H9 (cell line): ENCODE measurements at regions not wholly inside any gene's neighbourhood (a gene's known extent, or its start where the extent isn't known, plus 50 kb on each side); places are given as distances from the start of the nearest gene placed in this dataset.

Experiments
- DNase-seq: peaks from one replicate; pipeline ENCODE4 v3.0.0-alpha.2; 2017
- H2AFZ ChIP-seq: one replicate; pipeline ENCODE4 v1.6.1; 2013; ENCODE audit warnings: mild to moderate bottlenecking, low read length, control low read depth, moderate library complexity
- H2AK5ac ChIP-seq: 2 replicates; pipeline ENCODE4 v1.6.1; 2013; ENCODE audit warnings: low read length, control low read depth, mixed read lengths; ENCODE audit not compliant: insufficient read length
- H2BK120ac ChIP-seq: one replicate; pipeline ENCODE4 v1.6.1; 2013; ENCODE audit warnings: low read depth, mild to moderate bottlenecking, low read length, control low read depth, inconsistent platforms; ENCODE audit not compliant: poor library complexity, severe bottlenecking
- H2BK12ac ChIP-seq: 2 replicates; pipeline ENCODE4 v1.6.1; 2013; ENCODE audit warnings: low read length, control low read depth, mixed read lengths, low read depth; ENCODE audit not compliant: insufficient read length
- H2BK15ac ChIP-seq: 2 replicates; pipeline ENCODE4 v1.6.1; 2013; ENCODE audit warnings: low read depth, low read length, control low read depth
- H2BK20ac ChIP-seq: one replicate; pipeline ENCODE4 v1.6.1; 2013; ENCODE audit warnings: low read depth, mild to moderate bottlenecking, low read length, control low read depth, inconsistent platforms; ENCODE audit not compliant: poor library complexity, severe bottlenecking
- H2BK5ac ChIP-seq: 2 replicates; pipeline ENCODE4 v1.6.1; 2013; ENCODE audit warnings: low read length, control low read depth, mixed read lengths; ENCODE audit not compliant: insufficient read length
- H3K14ac ChIP-seq: 2 replicates; pipeline ENCODE4 v1.6.1; 2013; ENCODE audit warnings: low read length, control low read depth; ENCODE audit not compliant: insufficient read depth
- H3K18ac ChIP-seq: 2 replicates; pipeline ENCODE4 v1.6.1; 2013; ENCODE audit warnings: low read depth, mild to moderate bottlenecking, mixed read lengths, low read length, control low read depth; ENCODE audit not compliant: insufficient read length
- H3K23ac ChIP-seq: 2 replicates; pipeline ENCODE4 v1.6.1; 2013; ENCODE audit warnings: low read length, control low read depth, mixed read lengths, low read depth; ENCODE audit not compliant: insufficient read length
- H3K23me2 ChIP-seq: 2 replicates; pipeline ENCODE4 v1.6.1; 2013; ENCODE audit warnings: low read depth, mild to moderate bottlenecking, mixed read lengths, low read length, control low read depth; ENCODE audit not compliant: insufficient read length, poor library complexity, severe bottlenecking
- H3K27ac ChIP-seq: 2 replicates; pipeline ENCODE4 v1.5.1; 2013; ENCODE audit warnings: low read length, control low read depth, mixed read lengths, low read depth; ENCODE audit not compliant: insufficient read length
- H3K27me3 ChIP-seq: 2 replicates; pipeline ENCODE4 v1.6.1; 2013; ENCODE audit warnings: low read length, control low read depth, inconsistent platforms; ENCODE audit not compliant: insufficient read depth
- H3K4ac ChIP-seq: 2 replicates; pipeline ENCODE4 v1.6.1; 2013; ENCODE audit warnings: low read depth, mild to moderate bottlenecking, control low read depth, inconsistent platforms, low read length, moderate library complexity
- H3K4me1 ChIP-seq: 2 replicates; pipeline ENCODE4 v1.6.1; 2013; ENCODE audit warnings: low read length, control low read depth, inconsistent platforms; ENCODE audit not compliant: insufficient read depth
- H3K4me2 ChIP-seq: 2 replicates; pipeline ENCODE4 v1.6.1; 2013; ENCODE audit warnings: low read length, control low read depth, mixed read lengths; ENCODE audit not compliant: insufficient read length, insufficient read depth
- H3K56ac ChIP-seq: 2 replicates; pipeline ENCODE4 v1.6.1; 2013; ENCODE audit warnings: low read depth, mild to moderate bottlenecking, mixed read lengths, low read length, control low read depth; ENCODE audit not compliant: insufficient read length
- H3K79me1 ChIP-seq: 2 replicates; pipeline ENCODE4 v1.6.1; 2013; ENCODE audit warnings: low read depth, mild to moderate bottlenecking, moderate library complexity, low read length, control low read depth, inconsistent platforms; ENCODE audit not compliant: insufficient read depth, poor library complexity, severe bottlenecking
- H3K79me2 ChIP-seq: 2 replicates; pipeline ENCODE4 v1.6.1; 2013; ENCODE audit warnings: low read length, control low read depth, inconsistent platforms; ENCODE audit not compliant: insufficient read depth
- H3K9ac ChIP-seq: 2 replicates; pipeline ENCODE4 v1.6.1; 2013; ENCODE audit warnings: low read length, control low read depth, mixed read lengths; ENCODE audit not compliant: insufficient read length; ENCODE audit errors: extremely low read depth
- H3K9me3 ChIP-seq: one replicate; pipeline ENCODE4 v1.6.1; 2013; ENCODE audit warnings: low read depth, low read length, inconsistent platforms; ENCODE audit not compliant: control insufficient read depth
- H3T11ph ChIP-seq: one replicate; pipeline ENCODE4 v1.6.1; 2013; ENCODE audit warnings: mild to moderate bottlenecking, low read length, control low read depth, inconsistent platforms
- H4K20me1 ChIP-seq: one replicate; pipeline ENCODE4 v1.6.1; 2013; ENCODE audit not compliant: control insufficient read depth, insufficient read length, insufficient read depth
- H4K5ac ChIP-seq: 2 replicates; pipeline ENCODE4 v1.6.1; 2013; ENCODE audit warnings: low read depth, mild to moderate bottlenecking, mixed read lengths, low read length, control low read depth; ENCODE audit not compliant: insufficient read length
- H4K8ac ChIP-seq: replicated peaks from 2 replicates; pipeline ENCODE4 v1.6.1; 2013; ENCODE audit warnings: low read length, control low read depth, mixed read lengths, low read depth; ENCODE audit not compliant: insufficient read length
- H4K91ac ChIP-seq: 2 replicates; pipeline ENCODE4 v1.6.1; 2013; ENCODE audit warnings: low read depth, mild to moderate bottlenecking, moderate library complexity, mixed read lengths, low read length, control low read depth; ENCODE audit not compliant: insufficient read length
- H3K27ac Mint-ChIP-seq, 3 experiments: 2 replicates in 2 of 3; 3 replicates in 1 of 3; pipeline ENCODE4 v1.8.0; 2020 to 2021; ENCODE audit warnings: mixed read lengths in 3 of 3, mild to moderate bottlenecking in 1 of 3, moderate library complexity in 1 of 3
- H3K27me3 Mint-ChIP-seq: 2 replicates; pipeline ENCODE4 v1.8.0; 2021; ENCODE audit warnings: low read depth, mild to moderate bottlenecking, moderate library complexity, mixed read lengths
- H3K36me3 Mint-ChIP-seq, 3 experiments: 2 replicates in 2 of 3; 3 replicates in 1 of 3; pipeline ENCODE4 v1.8.0; 2020 to 2021; ENCODE audit warnings: low read depth in 3 of 3, mixed read lengths in 3 of 3; ENCODE audit not compliant: insufficient read depth in 1 of 3
- H3K4me1 Mint-ChIP-seq, 2 experiments: 2 replicates each; pipeline ENCODE4 v1.8.0; 2020; ENCODE audit warnings: mixed read lengths in 2 of 2
- H3K4me3 Mint-ChIP-seq, 2 experiments: 2 replicates in 1 of 2; 3 replicates in 1 of 2; pipeline ENCODE4 v1.8.0; 2020 to 2021; ENCODE audit warnings: mild to moderate bottlenecking in 2 of 2, mixed read lengths in 2 of 2, moderate library complexity in 1 of 2
- H3K9me3 Mint-ChIP-seq, 2 experiments: 2 replicates in 1 of 2; 3 replicates in 1 of 2; pipeline ENCODE4 v1.8.0; 2020; ENCODE audit warnings: mild to moderate bottlenecking in 2 of 2, mixed read lengths in 2 of 2, moderate library complexity in 1 of 2
- CTCF ChIP-seq: fragments of 200-600 bp; sonication (generic); conservative IDR thresholded peaks from 3 replicates; pipeline ENCODE4 v1.8.0; 2021; ENCODE audit warnings: antibody characterized with exemption, mild to moderate bottlenecking
- WGBS: extraction: QIAGEN DNeasy Blood & Tissue Kit; methylation state at CpG from one replicate; pipeline ENCODE4 v1.1.7; 2013; ENCODE audit warnings: missing lambda C conversion rate, low lambda C conversion rate, mixed read lengths; ENCODE audit not compliant: insufficient read length; ENCODE audit errors: extremely low coverage; 5-methylcytosine and 5-hydroxymethylcytosine counted together

- Histone ChIP-seq H3K56ac (no peak overlapping the region), H3K4me2 (no peak overlapping the region), H2AK5ac (no peak overlapping the region), H3K79me1 (no peaks in the 10 kb centered on the region), H3K23ac (no peak overlapping the region), H3K27ac (no peak overlapping the region), H3K9me3 (no peaks in the 10 kb centered on the region), H4K91ac (no peak overlapping the region), H3K79me2 (no peaks in the 10 kb centered on the region), H2BK20ac (no peak overlapping the region), H2BK12ac (no peak overlapping the region), H3K27me3 (no peaks in the 10 kb centered on the region), H4K20me1 (no peaks in the 10 kb centered on the region), H2BK120ac (no peak overlapping the region), H3K9ac (no peak overlapping the region), H2BK15ac (no peak overlapping the region), H3K23me2 (no peaks in the 10 kb centered on the region), H3K18ac (no peak overlapping the region), H3T11ph (no peak overlapping the region), H2AFZ (no peak overlapping the region), H2BK5ac (no peak overlapping the region), H3K4ac (no peak overlapping the region), H3K4me1 (no peaks in the 10 kb centered on the region), H4K5ac (no peak overlapping the region), H4K8ac (no peak overlapping the region), H3K14ac (no peak overlapping the region)
- DNase-seq: no peak
- H3K4me1 Mint-ChIP-seq: peaks cover 6% of the 10 kb centered on the region in 2 experiments; a peak in 3 of 4 replicates
- H3K36me3 Mint-ChIP-seq: no peaks in the 10 kb centered on the region; a peak in 1 of 7 replicates
- peaks cover 46% of the 10 kb centered on the region for H3K27me3 Mint-ChIP-seq
- peaks cover 2 to 5% of the 10 kb centered on the region in 2 experiments; a peak in 3 of 5 replicates for H3K9me3 Mint-ChIP-seq
- no peak overlapping the region for H3K4me3 Mint-ChIP-seq
- WGBS: no CpG with 5 or more reads among the region's 7 CpGs
- no peak for TF ChIP-seq CTCF
- H3K27ac Mint-ChIP-seq: no peak overlapping the region
Observed at GRCh38 chr1:48092401-48092800, 95.2 kb upstream of the TRABD2B start.
